Head of caudate nucleus (tissue), 42 donors: ENCODE measurements at regions not wholly inside any gene's neighbourhood (a gene's known extent, or its start where the extent isn't known, plus 50 kb on each side); places are given as distances from the start of the nearest gene placed in this dataset.
A peak's percentile ranks its signal among the peaks of the same experiment; 100 is the strongest.

Source experiments
- DNase-seq, 42 donors: peaks; one replicate each; pipeline versions ENCODE4 v3.0.0 to v3.0.0-alpha.2; 2020 to 2021; ENCODE audit warnings: mixed read lengths in 7 of 42
- intact Hi-C: fragments of 100-400 bp; cut with DNase I; formaldehyde crosslinking; loops from one replicate; pipeline ENCODE4 v1.15.0; 2022

DNA sequence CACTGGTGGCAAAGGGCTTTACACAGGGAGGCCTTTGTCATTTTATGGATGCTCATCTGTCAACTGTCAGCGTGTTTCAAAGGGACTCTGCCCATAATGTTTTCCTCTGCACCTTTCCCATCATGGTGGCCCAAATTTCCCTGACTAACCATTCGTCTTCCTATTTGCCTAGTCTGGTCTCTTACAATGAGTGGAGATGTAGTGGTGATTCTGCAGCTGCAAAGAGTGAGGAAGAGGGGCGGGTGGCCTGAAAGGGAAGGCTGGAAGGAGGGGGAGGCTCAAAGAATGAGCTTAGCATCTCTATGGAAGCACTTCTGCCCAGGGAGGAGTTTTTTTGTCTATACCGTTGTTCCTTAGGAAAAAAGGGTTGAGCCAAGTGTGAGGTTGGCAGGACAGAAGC lies 447.5 kb downstream of the NKX6-1 start:
- DNase-seq: no peak
- intact Hi-C loops: no loop called here

GRCh38 chr4:84051089-84051488 lies 448.0 kb downstream of the NKX6-1 start:
- intact Hi-C loops: no loop called here
- no peak for DNase-seq

GRCh38 chr4:84050015-84050414 lies 449.1 kb downstream of the NKX6-1 start:
- DNase-seq: no peak
- intact Hi-C loops: no loop called here

GRCh38 chr4:84046551-84046950 lies 452.5 kb downstream of the NKX6-1 start:
- intact Hi-C loops: no loop called here
- DNase-seq: no peak

DNA sequence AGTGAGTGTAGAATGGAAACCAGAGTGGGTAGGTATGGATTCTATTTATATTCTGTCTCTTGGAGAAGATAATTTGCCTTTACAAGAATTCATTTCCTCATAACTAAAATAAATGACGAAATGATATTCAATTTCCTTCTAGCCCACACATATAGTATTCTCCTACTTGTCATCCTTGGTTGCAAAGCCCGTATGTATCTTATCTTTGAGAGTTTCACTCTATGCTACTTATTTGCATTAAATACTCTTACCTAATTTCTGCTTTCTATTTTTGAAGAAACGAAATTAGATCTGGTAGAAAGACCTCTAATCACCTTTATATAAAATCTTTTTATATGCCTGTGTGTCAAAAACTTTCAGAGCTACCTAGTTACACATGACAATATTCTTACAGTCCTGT lies 457.7 kb downstream of the NKX6-1 start:
- intact Hi-C loops: no loop called here
- no peak for DNase-seq

GRCh38 chr4:84035568-84035967 lies 463.5 kb downstream of the NKX6-1 start:
- DNase-seq: no peak
- intact Hi-C loops: no loop called here

DNA sequence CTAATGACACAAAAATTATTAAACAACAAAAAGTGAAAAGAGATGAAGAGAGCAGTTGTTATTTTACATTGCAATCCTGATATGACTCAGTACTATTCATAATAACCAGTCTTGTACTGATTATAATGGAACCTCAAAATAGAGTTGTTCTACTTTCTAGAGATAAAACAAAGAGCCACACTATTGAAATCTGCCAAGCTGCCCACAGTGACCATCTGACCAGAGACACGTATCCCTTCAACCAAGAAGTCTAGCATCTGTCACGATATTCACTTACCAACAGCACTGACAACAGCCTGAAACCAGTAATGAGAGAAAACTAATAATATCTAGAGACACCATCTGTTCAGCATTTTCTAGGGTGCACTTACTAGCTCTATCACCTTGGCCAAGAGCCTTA lies 466.7 kb downstream of the NKX6-1 start:
- no peak for DNase-seq
- intact Hi-C loops: no loop called here

DNA sequence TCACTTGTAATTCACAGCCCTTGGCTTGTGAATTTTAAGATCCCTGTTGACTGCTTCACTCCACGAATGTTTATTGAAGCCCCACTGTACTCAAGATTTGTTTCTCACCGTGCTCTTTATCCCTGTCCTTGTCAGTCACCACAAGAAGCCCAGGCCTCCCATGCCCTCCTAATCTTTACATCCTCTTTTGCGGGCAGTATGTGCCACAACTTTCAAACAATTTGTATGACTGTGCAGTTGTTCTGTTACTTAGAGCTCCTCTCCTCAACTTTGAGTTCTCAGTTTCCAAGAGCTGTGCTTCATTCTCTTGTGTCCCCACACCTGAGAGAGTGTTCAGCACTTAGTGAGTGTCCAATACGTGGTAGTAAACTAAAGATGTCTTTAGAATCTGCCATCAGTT lies 467.7 kb downstream of the NKX6-1 start:
- intact Hi-C loops: no loop called here
- DNase-seq: no peak

- intact Hi-C loops: no loop called here
- DNase-seq: no peak
Observed at GRCh38 chr4:84028340-84028739, 470.8 kb downstream of the NKX6-1 start.

GRCh38 chr4:84024405-84024804 lies 474.7 kb downstream of the NKX6-1 start:
- intact Hi-C loops: no loop called here
- DNase-seq: no peak

DNA sequence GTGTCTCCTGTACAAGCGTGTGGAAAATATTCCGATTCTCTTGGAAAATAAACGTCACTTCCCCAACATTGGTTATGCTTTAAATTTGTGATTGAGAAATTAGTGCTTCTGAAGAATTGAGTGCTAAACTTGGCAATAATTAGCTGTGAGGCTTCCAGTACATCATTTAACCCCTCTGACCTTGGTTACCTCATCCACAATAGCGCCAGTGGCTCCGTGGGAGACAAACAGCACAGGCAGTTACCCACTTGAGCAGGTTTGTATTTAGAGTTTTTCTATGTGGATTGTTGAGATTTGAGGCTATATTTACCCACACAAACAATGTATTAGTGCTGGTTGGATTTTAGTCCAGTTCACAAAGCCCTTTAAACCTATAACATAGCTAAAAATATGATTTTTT lies 476.5 kb downstream of the NKX6-1 start:
- DNase-seq: no peak
- intact Hi-C loops: no loop called here

DNA sequence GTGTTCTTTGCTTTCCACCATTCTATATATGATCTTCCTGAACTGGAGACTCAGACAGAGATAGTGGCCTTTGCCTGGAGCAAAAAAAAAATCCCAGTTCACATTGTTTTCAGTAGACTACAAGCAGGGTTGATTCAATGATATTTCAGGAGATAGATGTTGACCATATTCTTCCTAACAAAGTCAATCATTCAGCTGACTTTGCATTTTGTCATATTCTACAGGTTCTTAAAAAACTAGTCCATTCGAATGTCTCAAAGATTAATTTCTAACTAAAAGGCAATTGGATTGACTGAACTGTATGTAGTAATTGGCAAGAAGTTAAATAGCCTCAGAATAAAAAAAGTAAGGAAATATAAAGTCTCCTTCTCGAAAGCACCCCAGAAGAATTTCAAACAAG lies 479.5 kb downstream of the NKX6-1 start:
- intact Hi-C loops: no loop called here
- no peak for DNase-seq

DNA sequence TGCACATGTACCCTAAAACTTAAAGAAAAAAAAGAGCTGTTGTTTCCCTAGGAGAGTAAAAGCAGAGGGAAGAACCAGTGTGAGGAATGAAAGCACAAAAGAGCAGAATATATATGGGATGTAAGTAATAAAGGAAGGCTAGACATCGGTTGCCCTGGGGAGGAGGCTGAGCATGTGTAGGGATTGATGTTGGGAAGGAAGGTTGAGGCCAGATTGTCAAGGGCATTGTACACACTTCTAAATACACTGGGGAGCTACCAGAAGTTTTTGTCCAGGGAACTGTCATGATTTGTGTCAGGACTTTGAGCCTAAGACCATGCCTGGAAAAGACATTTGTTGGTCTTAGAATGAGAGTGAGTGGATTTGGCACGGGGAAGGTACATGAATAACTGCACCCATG lies 467.1 kb downstream of the GPAT3 start:
- intact Hi-C loops: no loop called here
- no peak for DNase-seq

- intact Hi-C loops: no loop called here
- no peak for DNase-seq
Observed at GRCh38 chr4:84001876-84002569, 466.1 kb downstream of the GPAT3 start.

GRCh38 chr4:83996254-83996653 lies 460.3 kb downstream of the GPAT3 start:
- intact Hi-C loops: no loop called here
- DNase-seq: peak in 1 of 42 donors; percentile 39

- peak in 2 of 42 donors; percentile 2 to 15 for DNase-seq
- intact Hi-C loops: no loop called here
Observed at GRCh38 chr4:83993774-83994173, 457.9 kb downstream of the GPAT3 start.

DNA sequence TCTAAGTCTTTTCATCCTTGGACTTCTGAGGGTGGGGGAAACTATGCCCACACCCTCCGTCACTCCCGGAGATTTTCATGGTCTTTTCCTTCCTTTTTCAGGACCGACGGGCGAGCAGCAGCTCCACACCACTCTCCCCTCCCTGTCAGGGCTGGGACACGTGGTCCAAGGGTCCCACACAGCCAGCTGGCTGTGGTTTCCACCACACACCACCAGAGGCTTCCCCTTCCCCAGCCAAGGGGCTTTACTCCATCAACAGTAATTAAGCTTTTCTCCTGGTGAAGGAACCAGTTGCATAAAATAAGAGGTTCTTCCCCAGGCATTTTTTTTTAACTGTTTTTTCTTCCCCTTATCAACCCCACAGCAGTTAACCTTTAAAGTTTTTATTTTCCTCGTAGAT lies 453.9 kb downstream of the GPAT3 start:
- intact Hi-C loops: no loop called here

GRCh38 chr4:83981156-83981555 lies 445.2 kb downstream of the GPAT3 start:
- DNase-seq: no peak
- intact Hi-C loops: no loop called here

More for the DNA sequence above, 453.9 kb downstream of the GPAT3 start:
- no peak for DNase-seq

GRCh38 chr4:83979773-83980172 lies 443.9 kb downstream of the GPAT3 start:
- intact Hi-C loops: no loop called here
- DNase-seq: no peak

GRCh38 chr4:83974111-83974780 lies 438.3 kb downstream of the GPAT3 start:
- peak in 1 of 42 donors; percentile 5 for DNase-seq
- intact Hi-C loops: no loop called here

GRCh38 chr4:83964996-83965541 lies 429.2 kb downstream of the GPAT3 start:
- intact Hi-C loops: no loop called here
- DNase-seq: no peak
